ENCODE measurements at regions not wholly inside any gene's neighbourhood (a gene's known extent, or its start where the extent isn't known, plus 50 kb on each side); places are given as distances from the start of the nearest gene placed in this dataset.
"Not testable (repeated sequence)": the region's sequence is repeated elsewhere in the genome, so short reads cannot be mapped to it uniquely, and the experiment has no call there.

DNA sequence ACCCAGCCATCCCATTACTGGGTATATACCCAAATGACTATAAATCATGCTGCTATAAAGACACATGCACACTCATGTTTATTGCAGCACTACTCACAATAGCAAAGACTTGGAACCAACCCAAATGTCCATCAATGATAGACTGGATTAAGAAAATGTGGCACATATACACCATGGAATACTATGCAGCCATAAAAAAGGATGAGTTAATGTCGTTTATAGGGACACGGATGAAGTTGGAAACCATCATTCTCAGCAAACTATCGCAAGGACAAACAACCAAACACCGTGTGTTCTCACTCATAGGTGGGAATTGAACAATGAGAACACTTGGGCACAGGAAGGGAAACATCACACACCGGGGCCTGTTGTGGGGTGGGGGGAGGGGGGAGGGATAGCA, 61.1 kb upstream of the MAP4K3 start:
- TF ChIP-seq, protein P1, sequence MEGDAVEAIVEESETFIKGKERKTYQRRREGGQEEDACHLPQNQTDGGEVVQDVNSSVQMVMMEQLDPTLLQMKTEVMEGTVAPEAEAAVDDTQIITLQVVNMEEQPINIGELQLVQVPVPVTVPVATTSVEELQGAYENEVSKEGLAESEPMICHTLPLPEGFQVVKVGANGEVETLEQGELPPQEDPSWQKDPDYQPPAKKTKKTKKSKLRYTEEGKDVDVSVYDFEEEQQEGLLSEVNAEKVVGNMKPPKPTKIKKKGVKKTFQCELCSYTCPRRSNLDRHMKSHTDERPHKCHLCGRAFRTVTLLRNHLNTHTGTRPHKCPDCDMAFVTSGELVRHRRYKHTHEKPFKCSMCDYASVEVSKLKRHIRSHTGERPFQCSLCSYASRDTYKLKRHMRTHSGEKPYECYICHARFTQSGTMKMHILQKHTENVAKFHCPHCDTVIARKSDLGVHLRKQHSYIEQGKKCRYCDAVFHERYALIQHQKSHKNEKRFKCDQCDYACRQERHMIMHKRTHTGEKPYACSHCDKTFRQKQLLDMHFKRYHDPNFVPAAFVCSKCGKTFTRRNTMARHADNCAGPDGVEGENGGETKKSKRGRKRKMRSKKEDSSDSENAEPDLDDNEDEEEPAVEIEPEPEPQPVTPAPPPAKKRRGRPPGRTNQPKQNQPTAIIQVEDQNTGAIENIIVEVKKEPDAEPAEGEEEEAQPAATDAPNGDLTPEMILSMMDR (IDR thresholded peaks at IDR 0.05), result not testable (repeated sequence)
- not testable (repeated sequence) for TF ChIP-seq POLR2A, POLR2AphosphoS5 (IDR thresholded peaks at IDR 0.05)

Data from prostate gland (tissue), 2 donors.